UCSD-AML1 (cell line): ENCODE measurements at regions not wholly inside any gene's neighbourhood (a gene's known extent, or its start where the extent isn't known, plus 50 kb on each side); places are given as distances from the start of the nearest gene placed in this dataset.
A peak's percentile ranks its signal among the peaks of the same experiment; 100 is the strongest.
"Not testable (repeated sequence)": the region's sequence is repeated elsewhere in the genome, so short reads cannot be mapped to it uniquely, and the experiment has no call there.

Source experiments
- DNase-seq: peaks from one replicate; lab custom pipeline; 2025; ENCODE audit not compliant: unreplicated experiment; lab: John Stamatoyannopoulos, UW

DNA sequence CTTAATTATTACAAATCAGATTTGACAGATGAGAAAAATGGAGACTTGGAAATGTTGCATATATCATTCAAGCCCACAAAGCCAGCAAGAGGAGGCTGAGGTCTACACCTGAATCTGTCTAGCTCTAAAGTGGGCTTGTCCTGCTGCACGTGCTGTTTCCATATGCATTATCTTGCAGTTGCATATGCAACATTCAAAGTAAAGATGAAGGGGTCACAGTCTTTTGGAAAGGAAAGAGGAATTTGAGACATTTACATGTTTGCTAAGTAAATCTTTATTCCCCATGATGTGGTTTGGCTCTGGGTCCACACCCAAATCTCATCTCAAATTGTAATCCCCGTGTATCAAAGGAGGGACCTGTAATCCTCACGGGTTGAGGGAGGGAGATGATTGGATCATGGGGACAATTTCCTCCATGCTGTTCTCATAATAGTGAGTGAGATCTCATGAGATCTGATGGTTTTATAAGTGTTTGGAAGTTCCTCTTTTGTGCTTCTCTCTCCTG lies 98.3 kb downstream of the BACH1 start:
- DNase-seq = no peak

DNA sequence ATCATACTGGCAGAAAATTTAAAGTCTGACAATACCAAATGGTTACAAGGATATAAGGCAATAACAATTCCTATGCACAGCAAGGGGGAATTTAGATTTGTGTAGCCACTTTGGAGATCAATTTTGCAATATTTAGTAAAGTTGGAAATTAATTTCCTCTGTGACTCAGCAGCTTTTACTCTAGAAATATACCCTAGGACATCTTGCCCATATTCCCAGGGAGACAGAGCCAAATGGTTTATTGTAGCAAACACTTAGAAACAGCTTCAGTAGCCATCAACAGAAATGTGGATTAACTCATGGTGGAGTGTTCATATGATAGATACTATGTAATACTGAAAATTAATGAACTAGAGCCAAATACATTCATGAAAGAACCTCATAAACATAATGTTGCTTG lies 104.6 kb downstream of the BACH1 start:
- no peak for DNase-seq

DNA sequence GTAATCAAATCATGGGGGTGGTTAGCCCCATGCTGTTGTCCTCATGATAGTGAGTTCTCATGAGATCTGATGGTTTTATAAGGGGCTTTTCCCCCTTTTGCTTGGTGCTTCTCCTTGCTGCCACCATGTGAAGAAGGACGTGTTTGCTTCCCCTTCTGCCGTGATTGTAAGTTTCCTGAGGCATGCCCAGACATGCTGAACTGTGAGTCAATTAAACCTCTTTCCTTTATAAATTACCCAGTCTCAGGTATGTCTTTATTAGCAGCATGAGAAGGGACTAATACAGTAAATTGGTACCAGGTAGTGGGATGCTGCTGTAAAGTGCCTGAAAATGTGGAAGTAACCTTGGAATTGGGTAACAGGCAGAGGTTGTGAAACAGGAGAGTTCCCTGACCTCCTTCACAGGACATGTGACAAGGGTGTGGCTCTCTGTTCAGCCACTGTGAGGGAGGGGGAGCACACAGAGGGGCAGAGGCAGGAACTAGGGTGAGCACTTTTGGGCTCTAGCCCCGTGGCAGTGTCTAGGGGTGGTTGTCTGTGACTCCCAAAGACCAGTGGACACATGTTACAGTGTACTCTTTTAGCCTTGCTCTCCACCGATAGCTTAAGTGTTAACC lies 105.3 kb downstream of the BACH1 start:
- peak; percentile 11 for DNase-seq

DNA sequence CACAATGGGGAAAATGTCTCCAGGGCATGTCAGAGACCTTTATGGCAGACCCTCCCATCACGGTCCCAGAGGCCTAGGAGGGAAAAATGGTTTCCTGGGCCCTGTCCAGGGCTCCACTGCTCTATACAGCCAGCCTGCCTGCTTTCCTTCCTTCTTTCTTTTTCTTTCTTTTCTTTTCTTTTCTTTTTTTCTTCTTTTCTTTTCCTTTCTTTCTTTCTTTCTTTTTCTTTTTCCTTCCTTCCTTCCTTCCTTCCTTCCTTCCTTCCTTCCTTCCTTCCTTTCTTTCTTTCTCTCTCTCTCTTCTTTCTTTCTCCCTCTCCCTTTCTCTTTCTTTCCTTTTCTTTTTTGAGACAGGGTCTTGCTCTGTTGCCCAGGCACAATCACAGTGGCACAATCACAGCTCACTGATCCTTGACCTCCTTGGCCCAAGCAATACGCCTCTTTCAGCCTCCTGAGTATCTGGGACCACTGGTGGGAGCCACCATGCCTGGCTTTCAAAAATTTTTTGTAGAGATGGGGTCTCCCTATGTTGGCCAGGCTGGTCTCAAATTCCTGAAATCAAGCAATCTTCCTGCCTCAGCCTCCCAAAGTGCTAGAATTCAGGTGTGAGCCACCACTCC lies 106.9 kb downstream of the BACH1 start:
- no peak for DNase-seq

DNA sequence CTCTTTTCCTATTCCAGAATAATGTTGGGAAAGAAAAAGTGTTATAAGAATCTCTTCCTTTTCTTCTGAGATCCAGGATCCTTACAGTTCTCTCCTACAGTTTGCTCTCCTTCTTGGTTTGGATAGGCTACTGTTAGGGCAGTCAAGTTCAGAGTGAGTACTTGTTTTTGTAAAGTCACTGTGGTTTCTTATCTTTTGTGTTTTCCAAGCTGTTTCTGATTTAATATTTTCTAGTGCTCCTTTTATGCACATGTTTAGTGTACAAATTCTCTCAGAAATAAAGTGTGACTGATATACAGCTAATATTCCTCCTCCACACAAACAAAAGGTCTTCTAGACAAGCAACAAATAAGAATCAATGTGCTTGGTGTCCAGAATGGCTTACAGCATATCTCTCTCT lies 107.7 kb downstream of the BACH1 start:
- DNase-seq = no peak

DNA sequence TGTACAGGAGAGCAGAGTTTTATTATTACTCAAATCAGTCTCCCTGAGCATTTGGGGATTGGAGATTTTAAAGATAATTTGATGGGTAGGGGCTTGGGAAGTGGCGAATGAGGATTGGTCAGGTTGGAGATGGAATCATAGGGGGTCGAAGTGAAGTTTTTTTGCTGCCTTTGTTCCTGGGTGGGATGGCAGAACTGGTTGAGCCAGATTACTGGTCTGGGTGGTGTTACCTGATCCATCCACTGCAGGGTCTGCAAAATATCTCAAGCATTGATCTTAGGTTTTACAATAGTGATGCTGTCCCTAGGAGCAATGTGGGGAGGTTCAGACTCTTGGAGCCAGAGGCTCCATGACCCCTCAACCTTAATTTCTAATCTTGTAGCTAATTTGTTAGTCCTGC lies 108.8 kb downstream of the BACH1 start:
- DNase-seq = no peak

DNA sequence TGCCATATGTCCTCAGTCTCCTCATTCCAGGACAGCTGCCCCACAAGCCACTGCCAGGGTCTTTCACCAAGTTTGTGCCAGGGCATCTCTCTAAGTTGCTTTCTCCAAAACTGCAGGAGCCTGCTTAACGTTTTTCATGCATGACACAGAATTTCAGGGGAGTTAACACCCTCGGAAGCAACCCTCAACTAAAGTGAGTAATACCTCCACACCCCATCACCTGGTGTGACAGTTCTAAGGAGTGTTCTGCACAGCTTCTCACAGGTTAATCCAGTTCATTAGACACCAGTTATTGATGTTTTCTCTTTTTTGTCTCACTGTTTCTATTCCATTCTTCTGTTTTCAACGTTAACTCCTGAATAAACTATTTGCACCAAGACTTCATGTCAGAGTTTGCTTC lies 115.0 kb downstream of the BACH1 start:
- no peak for DNase-seq

DNA sequence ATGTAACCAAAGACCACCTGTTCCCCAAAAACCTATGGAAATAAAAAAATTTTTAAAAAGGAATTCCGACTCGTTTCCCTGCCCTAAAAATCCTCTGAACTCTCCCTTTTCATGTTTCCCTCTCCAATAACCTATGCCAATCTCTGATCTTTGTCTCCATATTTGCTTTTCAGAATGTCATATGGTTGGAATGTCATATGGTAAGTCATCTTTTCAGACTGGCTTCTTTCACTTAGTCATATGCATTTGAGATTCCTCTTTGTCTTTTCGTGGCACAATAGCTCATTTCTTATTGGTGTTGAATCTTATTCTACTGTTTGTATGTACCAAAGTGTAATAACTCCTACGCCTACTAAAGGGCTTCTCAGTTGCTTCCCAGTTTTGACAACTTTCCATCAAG lies 117.5 kb downstream of the BACH1 start:
- no peak for DNase-seq

DNA sequence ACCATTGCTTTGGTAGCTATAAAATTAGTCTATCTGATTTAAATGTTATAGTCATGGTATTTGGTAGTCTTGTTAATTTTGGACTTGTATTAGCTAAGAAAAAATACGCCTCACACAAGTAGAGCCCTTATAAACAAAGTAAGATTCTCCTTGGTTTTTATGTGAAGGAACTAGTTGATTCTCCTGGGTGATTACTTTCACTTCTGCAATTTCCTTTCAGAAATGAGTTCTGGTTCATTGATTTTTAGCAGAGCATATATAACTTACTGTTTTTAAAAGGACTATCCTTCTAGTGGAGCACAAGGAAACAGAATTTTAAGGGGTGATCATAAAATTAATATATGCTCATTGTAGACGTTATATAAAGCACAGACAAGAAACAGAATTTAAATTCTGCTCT lies 120.1 kb downstream of the BACH1 start:
- no peak for DNase-seq

DNA sequence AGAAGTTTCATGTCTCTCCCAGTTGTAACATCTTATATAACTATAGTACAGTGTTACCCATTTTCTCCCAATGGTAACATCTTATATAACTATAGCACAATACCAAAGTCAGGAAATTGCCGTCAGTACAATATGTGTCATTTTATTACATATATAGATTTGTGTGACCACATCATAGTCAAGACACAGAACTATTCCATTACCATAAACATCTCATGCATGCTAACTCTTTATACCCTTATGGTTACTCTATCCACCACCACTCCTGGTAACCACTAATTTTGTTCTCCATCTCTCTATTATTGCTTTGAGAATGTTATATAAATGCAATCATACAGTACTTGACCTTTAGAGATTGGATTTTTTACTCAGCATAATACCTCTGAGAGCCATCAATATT lies 120.7 kb downstream of the BACH1 start:
- no peak for DNase-seq

DNA sequence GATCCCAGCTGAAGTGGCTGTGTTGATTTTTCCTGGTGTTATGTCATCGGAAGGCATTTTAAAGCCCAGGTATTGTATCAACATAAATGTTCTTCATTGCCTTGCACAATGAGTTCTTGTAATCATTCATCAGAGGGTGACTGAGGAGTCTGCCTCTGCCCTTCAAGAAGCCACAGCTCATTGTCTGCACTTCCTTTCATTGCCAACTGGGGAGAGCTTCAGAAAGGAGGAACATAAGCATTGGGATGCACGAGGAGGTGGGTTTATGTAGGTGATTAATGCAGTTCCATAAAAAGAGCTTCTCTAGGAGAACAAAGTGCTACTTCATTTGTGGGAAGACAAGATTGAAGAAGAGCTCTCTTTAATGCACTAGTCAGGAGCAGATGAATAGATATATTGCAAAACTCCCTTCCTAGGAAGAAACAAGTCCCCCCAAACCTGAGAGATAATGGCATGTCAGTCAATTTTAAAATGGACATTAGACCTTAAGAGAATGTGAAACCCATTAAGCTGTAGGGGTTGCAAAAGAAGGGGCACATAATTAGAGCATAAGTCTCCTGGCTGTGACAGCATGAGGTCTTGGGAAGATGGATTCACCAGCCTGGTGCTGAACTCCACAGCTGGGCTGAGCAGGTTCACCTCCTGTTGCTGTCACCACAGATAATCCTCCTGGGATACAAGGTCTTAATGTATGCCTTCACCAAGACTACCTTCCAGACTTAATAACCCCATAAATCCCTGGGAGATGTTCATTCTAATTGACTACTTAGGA lies 124.6 kb downstream of the BACH1 start:
- no peak for DNase-seq

DNA sequence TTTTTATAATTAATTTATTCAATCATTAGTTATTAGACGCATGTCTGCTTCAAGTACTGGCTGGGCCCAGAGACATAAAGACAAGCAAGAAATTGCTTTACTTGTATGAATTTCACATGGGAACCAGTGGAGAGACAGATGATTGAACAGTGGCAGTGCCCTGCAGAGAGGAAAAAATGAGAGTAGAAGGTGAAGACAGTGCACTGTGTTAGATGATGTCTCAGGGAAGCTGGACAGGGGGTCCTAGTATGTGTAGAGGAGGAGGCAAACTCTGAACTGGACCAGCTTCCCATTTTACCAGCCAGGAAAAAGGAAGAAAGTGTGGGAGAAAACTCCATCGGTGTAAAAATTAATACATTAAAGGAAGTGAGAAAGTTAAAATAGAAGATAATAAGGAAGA lies 126.0 kb downstream of the BACH1 start:
- no peak for DNase-seq

DNA sequence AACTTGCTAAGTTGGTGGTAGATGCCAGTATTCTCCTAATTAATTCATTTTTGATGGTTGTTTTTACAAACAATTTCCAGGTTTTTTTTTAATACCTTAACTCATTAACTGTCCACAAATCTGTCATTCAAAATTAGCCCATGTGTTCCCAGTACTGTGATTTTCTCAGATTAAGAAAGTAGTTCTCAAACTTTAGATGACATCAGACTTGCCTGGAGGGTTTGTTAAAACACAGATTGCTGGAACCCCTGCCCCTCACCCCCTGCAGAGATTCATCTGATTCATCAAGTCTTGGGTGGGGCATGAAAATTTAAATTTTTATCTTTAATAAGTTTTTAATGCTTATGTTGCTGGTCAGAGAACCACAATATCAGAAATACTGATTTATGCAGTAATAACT lies 130.5 kb downstream of the BACH1 start:
- DNase-seq = no peak

DNA sequence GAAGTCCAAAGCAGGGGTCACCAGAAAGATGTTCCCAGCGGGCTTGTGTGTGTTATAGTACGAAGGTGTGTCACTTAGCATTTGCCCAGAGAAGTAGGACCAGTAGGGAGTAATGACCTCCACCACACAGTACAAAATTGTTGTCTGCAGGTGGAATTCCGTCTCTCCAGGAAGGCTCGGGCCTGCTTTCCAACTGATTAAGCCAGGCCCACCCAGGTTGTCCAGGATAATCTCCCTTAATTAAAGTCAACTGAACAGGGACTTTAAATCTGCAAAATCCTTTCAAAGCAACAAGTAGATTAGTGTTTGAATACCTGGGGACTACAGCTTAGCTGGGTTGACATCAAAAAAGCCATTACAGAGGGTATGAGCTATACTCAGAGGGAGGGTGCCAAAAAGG lies 131.3 kb downstream of the BACH1 start:
- no peak for DNase-seq

DNA sequence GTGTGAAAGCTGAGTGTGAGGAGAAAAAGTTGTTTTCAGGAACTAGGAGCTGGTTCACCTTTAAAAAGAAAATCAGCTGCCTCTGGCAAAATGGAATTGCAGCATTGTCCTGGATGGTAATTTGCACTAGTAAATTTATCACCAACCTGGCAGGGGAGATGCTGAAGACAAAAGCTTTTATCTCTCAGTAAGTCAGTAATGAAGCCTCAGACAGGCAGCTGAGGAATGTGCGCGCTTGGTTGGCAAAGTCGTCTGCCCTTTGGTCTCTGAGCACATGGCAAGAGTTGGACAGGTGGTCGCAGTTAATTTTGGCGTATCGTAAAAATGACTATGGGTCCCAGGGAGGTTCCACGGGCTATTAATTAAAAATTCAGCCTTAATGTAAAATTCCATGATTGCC lies 131.9 kb downstream of the BACH1 start:
- DNase-seq = no peak

DNA sequence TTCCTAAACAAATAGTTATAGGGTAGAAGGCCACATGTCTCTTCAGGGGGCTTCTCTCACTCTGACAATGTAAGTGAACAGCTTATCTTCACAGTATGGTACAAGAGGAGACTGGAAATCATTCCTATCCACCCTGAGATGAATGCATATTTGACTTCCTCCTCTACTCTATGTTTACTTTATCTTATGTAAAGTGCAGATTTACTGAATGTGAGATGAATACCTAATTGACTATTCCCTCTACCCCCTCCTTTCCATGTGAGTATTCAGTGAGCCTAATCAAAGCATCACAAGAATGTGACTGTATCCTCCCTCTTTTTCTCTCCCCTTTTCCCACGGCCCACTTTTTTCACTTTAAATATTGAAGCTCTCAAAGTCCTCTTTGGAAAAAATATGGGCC lies 132.5 kb downstream of the BACH1 start:
- DNase-seq = no peak

DNA sequence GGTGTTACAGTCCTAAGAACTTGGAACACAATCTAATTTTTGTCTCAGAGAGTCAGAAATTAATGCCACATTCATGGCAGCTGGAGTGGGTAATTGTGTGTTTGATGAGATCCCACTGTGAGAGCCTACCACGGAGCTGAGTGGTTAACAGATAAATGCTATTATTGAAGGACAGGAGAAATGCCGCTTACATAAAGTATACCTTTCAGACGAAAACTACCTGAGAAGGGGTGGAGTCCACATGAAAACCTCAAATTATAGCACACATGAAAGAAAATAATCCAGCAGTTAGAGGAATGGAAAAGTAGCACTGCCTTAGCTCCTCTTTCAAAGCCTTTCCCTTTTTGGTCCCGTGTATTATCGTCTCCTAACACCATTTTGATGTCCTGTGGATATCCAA lies 133.0 kb downstream of the BACH1 start:
- DNase-seq = no peak

DNA sequence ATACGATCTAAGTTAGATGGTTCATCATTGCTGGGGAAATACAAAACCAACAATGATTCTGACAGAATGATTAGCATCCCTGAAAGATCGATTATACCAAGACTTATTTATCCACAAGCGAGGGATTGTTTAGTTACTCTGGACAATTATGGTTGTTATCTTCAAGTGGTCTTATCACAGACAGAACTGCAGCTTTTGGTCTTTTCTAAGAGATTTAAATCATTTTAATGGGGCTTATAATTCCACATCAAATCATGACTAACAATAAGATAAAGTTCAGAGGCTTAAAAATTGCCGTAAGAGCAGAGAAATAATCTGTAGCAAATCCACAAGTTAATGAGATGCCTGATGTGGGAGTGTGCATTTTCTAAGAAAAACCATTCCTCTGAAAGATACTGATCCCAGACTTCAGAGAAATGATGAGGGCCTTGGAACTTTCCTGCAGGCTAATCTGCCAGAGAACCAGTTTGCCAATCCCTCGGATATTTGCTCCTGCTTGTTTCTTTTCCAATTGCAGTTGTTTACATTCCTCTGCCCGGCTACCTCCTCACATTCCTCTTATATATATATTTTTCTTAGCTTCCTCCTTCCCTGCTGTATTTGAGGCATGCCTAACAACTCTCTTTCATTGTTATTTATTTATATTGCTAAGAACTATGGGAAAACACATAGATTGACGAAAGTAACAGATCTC lies 134.8 kb downstream of the BACH1 start:
- DNase-seq = no peak

DNA sequence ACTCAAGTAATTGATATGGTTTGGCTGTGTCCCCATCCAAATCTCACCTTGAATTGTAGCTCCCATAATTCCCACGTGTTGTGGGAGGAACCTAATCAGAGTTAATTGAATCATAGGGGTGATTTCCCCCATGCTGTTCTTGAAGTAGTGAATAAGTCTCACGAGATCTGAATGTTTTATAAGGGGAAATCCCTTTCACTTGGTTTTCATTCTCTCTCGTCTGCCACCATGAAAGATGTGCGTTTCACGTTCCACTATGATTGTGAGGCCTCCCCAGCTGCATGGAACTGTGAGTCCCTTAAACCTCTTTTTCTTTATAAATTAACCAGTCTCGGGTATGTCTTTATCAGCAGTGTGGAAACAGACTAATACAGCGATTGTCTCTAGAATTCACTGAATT lies 135.4 kb downstream of the BACH1 start:
- DNase-seq = no peak

DNA sequence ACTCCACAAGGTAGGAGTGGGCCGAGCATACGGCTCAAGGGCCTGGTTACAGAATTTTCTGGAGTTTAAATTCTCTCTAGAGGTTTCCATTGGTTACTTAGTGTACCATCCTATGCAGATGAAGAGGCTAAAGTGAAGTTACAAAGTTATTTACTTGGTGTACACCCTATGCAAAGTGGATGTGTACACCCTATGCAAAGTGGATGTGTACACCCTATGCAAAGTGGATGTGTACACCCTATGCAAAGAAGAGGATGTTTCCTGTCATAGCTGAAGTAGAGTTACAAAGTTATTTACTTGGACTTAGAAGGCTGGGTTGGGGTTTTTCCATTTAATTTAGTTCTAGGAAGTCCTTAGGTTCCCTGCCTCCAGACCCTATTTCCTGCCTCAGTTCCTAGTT lies 136.3 kb downstream of the BACH1 start:
- DNase-seq = not testable (repeated sequence)

DNA sequence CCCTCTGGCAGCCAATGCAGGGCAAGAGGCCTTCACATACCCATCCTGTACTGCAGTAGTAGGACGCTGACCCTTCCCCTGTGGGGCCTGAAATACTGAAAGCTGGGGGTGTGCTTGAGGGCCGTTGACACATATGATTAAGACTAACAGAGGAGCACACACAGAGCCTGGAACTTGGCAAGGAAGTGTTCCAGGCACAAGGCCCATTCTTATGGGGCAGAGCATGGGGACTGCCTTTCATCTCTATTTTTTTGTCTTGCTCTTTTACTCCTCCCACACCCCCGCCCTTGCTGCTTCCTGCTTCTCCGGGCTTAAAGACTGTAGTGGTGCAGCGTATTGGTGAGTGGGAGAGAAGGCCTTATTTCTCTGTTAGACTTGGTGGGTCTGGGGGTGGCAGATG lies 137.4 kb downstream of the BACH1 start:
- no peak for DNase-seq

DNA sequence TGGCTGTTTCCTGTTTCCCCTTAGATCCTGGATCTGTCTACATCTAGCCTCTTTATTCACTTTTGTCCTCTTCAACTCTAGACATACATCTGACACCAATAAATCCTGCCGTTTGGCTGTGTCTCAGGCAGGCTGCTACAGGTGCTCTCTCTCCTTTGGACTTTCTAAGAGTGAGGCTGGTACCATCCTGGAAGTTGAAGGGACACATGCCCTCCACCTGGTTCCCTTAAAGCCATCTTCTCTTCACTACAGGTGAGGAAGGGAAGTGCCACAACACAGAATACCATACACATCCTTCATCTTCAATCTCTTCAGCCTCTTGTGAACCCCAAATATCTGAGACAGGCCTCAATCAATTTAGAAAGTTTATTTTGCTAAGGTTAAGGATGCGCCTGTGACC lies 137.9 kb downstream of the BACH1 start:
- no peak for DNase-seq
